BJ (cell line): ENCODE measurements at regions not wholly inside any gene's neighbourhood (a gene's known extent, or its start where the extent isn't known, plus 50 kb on each side); places are given as distances from the start of the nearest gene placed in this dataset.

Experiments
- CTCF ChIA-PET: fragments of 350-600 bp; formaldehyde crosslinking; extraction: SDS; loops from one replicate; lab custom pipeline; 2021; ENCODE audit warnings: antibody characterized with exemption, inconsistent platforms; lab: Yijun Ruan, JAX
- POLR2A ChIA-PET: fragments of 300-600 bp; sonication (Branson Sonifier 250); formaldehyde crosslinking; extraction: SDS; loops from one replicate; lab custom pipeline; 2021; ENCODE audit warnings: antibody characterized with exemption; lab: Charles Lee
- DNase-seq: peaks from one replicate; pipeline ENCODE4 v3.0.0-alpha.2; 2011; ENCODE audit warnings: low read depth
- H3K27me3 ChIP-seq: 2 replicates; pipeline ENCODE4 v1.6.0; 2011; ENCODE audit warnings: low read length; ENCODE audit not compliant: control insufficient read depth, insufficient read depth
- H3K36me3 ChIP-seq: 2 replicates; pipeline ENCODE4 v1.5.1; 2011; ENCODE audit warnings: low read length; ENCODE audit not compliant: control insufficient read depth, insufficient read depth
- H3K4me3 ChIP-seq: 2 replicates; pipeline ENCODE4 v1.5.1; 2011; ENCODE audit warnings: low read depth, mild to moderate bottlenecking, control low read depth, low read length
- TF ChIP-seq, protein P1 (sequence below): IDR thresholded peaks from 2 replicates; pipeline ENCODE4 v1.5.1; 2011; ENCODE audit warnings: low read depth, mild to moderate bottlenecking, control low read depth, inconsistent platforms, low read length, moderate library complexity; ENCODE audit not compliant: insufficient read depth

DNA sequence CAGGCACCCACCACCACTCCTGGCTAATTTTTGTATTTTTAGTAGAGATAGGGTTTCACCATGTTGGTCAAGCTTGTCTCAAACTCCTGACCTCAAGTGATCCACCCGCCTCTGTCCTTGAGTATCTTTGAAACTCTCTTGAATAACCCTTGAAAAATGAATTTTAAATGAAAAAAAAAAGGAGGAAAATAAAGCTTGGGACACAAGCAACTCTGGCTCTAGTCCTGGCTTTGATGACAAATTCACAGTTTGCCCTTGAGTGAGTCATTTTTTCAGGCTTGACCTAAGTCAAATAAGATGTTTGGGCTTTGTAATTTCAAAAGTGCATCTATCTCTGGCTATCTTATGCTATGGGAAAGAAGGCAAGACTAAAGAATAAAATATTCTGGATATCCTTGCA is 79.0 kb upstream of the TRIB2 start:
- ChIA-PET CTCF (interaction anchor here (1.1 kb wide), 1 partner anchor 15 kb away, joined by 3 read pairs; no protein-coding TSS in a partner anchor), POLR2A (no interaction called here)
- DNase-seq, result no peak
- no peak overlapping the region for H3K4me3 ChIP-seq
- TF ChIP-seq, protein P1, sequence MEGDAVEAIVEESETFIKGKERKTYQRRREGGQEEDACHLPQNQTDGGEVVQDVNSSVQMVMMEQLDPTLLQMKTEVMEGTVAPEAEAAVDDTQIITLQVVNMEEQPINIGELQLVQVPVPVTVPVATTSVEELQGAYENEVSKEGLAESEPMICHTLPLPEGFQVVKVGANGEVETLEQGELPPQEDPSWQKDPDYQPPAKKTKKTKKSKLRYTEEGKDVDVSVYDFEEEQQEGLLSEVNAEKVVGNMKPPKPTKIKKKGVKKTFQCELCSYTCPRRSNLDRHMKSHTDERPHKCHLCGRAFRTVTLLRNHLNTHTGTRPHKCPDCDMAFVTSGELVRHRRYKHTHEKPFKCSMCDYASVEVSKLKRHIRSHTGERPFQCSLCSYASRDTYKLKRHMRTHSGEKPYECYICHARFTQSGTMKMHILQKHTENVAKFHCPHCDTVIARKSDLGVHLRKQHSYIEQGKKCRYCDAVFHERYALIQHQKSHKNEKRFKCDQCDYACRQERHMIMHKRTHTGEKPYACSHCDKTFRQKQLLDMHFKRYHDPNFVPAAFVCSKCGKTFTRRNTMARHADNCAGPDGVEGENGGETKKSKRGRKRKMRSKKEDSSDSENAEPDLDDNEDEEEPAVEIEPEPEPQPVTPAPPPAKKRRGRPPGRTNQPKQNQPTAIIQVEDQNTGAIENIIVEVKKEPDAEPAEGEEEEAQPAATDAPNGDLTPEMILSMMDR, result no peak
- H3K27me3 ChIP-seq, result peaks cover under 1% of the 10 kb centered on the region; the same call in 1 of the 2 replicates
- no peaks in the 10 kb centered on the region for H3K36me3 ChIP-seq

DNA sequence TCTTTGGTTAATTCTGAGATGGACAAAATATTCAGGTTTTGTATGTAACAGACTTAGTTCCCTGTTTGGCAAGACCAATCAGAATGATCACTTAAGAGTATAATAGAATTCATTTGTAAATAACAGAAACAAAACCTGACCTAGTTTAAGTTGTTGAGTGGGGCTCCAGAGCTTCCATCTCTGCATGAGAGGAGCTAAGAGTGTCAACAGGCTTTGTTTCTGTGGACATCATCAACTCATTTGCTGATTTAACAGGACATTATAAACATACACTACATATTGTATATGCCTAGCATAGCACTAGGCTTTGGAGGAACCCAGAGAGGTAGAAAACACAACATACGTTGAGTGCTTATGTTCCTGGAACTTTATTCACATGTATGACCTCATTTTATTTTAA is 75.3 kb upstream of the TRIB2 start:
- ChIA-PET POLR2A (no interaction called here), CTCF (interaction anchor here (0.6 kb wide), 1 partner anchor 358 kb away, joined by 3 read pairs; no protein-coding TSS in a partner anchor)
- H3K36me3 ChIP-seq, result no peaks in the 10 kb centered on the region
- DNase-seq, result no peak
- H3K27me3 ChIP-seq, result peaks cover 2% of the 10 kb centered on the region; the same call in 1 of the 2 replicates
- no peak overlapping the region for H3K4me3 ChIP-seq
- TF ChIP-seq, protein P1, result no peak

DNA sequence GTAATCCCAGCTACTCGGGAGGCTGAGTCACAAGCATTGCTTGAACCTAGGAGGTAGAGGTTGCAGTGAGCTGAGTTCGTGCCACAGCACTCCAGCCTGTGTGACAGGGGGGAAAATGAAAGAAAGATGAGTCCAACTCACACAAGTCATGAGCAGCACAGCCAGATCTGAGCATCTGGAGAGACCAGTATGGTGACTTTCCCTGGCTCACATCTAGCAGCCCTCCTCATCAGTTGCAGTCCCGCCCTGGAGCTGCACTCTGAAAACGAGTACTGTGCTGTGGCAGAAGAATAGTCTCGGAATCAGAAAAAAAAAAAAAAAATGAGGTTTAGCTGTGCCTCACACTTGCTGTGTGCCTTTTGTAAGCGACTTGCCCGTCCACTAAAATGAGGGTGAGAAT is 74.4 kb upstream of the TRIB2 start:
- no peak for DNase-seq

DNA sequence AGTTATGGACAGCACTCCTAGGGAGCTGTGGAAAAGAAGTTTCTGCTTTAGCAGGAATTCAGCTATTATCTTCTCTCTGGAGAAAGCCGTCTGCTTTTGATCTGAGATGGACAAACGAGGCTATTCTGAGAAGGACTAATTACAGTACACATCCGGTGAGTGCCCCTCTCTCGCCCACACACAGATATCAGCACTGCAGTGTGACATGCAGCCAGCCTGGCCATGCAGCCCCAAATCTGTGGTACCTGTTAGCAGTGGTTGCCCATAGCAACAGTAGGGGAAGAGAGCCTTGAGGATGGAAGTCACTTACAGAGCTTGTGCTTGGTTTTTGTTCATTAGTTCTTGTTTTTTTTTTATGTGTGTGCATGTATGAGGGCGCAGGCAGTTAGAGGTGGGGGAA is 73.9 kb upstream of the TRIB2 start:
- TF ChIP-seq, protein P1, result no peak
- H3K27me3 ChIP-seq, result peaks cover 2% of the 10 kb centered on the region
- H3K4me3 ChIP-seq, result no peak overlapping the region
- no peak for DNase-seq
- ChIA-PET CTCF (no interaction called here), POLR2A (interaction anchor here (0.6 kb wide), 1 partner anchor 59 kb away, joined by 4 read pairs; no protein-coding TSS in a partner anchor)
- H3K36me3 ChIP-seq, result no peaks in the 10 kb centered on the region

More for the DNA sequence above, 74.4 kb upstream of the TRIB2 start:
- H3K36me3 ChIP-seq, result no peaks in the 10 kb centered on the region
- ChIA-PET POLR2A (interaction anchor here (0.6 kb wide), 1 partner anchor 60 kb away, joined by 4 read pairs; no protein-coding TSS in a partner anchor), CTCF (no interaction called here)
- H3K4me3 ChIP-seq, result no peak overlapping the region
- TF ChIP-seq, protein P1, result no peak
- peaks cover 2% of the 10 kb centered on the region for H3K27me3 ChIP-seq

DNA sequence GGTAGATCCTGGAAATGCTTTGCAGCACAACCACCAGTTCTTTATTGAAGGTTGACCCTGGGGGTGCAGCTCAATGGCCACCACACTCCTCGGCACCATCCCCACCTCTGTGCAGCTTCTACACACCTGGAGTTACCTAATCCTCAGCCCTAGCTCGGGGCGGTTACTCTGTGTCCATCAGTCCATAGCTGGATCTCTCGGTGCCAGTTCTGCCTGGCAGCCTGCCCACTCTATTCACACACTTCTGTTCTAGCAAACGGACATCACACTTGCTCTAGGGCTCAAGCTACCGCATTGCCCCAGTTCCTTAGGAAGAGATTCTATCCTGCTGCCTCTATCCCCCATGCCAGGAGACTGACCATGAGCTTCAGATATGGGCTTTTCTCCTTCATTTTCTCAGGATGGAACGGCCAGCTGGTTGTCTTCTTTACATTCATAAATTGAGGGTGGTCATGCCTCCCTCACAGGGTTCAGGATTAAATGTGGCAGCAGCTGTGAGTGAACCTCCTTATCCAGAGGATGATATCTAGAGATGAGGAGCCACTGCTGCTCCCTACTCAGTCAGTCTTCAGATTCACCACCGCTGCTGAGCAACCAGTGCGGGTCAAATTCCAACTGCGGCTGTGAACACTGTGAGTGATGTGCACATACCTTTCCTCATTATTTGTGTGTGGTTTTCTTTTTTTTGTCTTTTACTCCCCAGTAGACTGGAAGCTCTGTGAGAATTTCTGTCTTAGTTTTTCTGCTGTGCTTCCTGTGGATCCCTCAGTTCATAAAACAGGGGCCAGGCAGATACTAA is 66.9 kb upstream of the TRIB2 start:
- POLR2A ChIA-PET, result no interaction called here
- peaks cover 1% of the 10 kb centered on the region for H3K27me3 ChIP-seq
- TF ChIP-seq, protein P1, result no peak
- H3K36me3 ChIP-seq, result no peaks in the 10 kb centered on the region; the same call in 1 of the 2 replicates
- H3K4me3 ChIP-seq, result no peak overlapping the region
- DNase-seq, result no peak
- CTCF ChIA-PET, result interaction anchor here (1.5 kb wide), 1 partner anchor 12 kb away, joined by 3 read pairs; no protein-coding TSS in a partner anchor
